Stimulated activated CD4-positive, alpha-beta T cell treated with anti-CD3 and anti-CD28 coated beads, TNF-alpha, amount 100 ng/mL, for 4 hours (primary cell): ENCODE measurements at regions not wholly inside any gene's neighbourhood (a gene's known extent, or its start where the extent isn't known, plus 50 kb on each side); places are given as distances from the start of the nearest gene placed in this dataset.
A peak's percentile ranks its signal among the peaks of the same experiment; 100 is the strongest.
"Not testable (repeated sequence)": the region's sequence is repeated elsewhere in the genome, so short reads cannot be mapped to it uniquely, and the experiment has no call there.

Experiments
- DNase-seq, 3 experiments: peaks; one replicate each; pipeline ENCODE4 v3.0.0-alpha.2; 2020; ENCODE audit warnings: low read depth in 3 of 3

DNA sequence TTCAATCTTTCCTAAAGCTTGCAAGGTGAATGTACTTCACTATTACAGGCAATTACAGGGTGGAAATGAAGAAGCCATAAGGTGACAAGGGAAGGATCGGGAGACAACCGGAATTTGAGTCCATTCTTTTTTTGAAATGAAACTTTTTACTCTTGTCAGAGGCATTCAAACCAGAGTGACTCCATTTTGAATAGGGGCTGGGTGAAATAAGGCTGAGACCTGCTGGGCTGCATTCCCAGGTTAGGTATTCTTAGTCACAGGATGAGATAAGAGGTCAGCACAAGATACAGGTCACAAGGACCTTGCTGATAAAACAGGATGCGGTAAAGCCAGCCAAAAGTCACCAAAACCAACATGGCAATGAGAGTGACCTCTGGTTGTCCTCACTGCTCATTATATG, 363.3 kb downstream of the TYW1 start:
- DNase-seq, result no peak

DNA sequence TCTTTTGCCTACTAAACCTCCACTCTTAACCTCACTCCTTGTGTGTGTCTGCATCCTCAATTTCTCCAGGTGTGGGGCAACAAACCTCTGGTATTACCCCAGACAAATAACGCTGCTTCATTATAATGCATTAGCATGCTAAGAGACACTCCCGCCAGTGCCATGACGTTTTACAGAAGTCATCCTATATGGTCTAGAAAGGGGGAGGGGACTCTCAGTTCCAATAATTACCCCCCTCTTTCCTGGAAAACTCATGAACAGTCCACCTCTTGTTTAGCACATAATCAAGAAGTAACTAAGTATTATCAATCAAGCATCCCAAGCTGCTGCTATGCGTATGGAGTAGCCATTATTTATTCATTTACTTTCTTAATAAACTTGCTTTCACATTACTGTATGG, 364.5 kb downstream of the TYW1 start:
- no peak for DNase-seq

DNA sequence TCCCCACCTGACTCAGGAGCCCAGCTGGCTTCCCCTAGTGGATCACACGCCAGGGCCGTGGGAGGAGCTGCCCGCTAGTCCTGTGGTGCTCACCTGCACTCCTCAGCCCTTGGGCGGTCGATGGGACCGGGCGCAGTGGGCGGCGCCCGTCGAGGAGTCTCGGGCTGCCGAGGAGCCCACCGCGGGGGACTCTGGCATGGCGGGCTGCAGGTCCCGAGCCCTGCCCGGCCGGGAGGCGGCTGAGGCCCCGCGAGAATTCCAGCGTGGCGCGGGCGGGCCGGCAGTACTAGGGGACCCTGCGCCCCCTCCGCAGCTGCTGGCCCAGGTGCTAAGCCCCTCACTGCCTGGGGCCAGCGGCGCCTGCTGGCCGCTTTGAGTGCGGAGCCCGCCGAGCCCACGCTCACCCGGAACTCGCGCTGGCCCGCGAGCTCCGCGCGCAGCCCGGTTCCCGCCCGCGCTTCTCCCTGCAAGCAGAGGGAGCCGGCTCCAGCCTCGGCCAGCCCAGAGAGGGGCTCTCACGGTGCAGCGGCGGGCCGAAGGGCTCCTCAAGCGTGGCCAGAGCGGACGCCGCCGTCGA, 367.9 kb downstream of the TYW1 start:
- no peak for DNase-seq

DNA sequence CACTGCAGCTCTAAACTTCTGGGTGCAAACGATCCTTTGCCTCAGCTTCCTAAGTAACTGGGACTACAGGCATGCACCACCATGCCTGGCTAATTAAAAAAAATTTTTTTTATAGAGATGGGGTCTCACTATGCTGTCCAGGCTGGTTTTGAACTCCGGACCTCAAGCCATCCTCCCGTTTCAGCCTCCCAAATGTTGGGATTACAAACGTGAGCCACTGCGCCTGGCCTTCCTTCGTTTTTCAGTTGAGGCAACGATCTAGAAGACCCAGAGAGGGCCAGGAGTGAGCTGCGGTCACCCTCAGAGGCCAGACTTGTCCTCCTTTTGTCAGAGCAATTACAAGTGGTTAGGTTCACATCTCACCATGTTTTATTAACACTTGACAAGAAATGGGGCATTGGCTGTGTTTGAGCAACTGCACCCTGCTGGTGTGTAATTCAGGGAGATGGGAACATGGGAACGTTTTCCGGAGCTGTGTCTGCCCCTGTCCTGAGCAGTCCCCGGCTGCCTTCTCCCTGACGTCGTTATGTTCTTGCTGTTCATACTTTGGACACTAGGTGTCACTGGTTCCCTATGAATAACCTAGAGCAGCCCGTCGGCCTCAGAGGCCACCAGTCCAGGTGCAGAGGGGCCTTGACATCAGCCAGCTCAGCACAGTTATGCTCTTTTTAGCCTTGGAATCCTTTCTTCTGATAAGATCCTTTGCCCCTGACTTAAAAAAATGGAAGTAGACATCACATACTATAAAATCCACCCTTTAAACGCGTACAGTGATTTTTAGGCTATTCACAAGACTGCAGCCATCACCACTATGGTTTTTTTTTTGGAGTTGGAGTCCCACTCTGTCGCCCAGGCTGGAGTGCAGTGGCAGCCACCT, 375.0 kb downstream of the TYW1 start:
- DNase-seq, result peak; percentile 4 to 23 (median 5)

DNA sequence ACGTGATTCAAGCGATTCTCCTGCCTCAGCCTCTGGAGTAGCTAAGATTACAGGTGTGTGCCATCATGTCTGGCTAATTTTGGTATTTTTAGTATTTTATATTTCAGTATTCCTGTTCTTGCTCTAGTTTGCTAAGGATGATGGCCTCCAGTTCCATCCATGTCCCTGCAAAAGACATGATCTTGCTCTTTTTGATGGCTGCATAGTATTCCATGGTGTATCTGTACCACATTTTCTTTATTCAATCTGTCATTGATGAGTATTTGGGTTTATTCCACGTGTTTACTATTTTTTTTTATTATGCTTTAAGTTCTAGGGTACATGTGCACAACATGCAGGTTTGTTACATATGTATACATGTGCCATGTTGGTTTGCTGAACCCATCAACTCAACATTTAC, 376.8 kb downstream of the TYW1 start:
- not testable (repeated sequence) for DNase-seq

DNA sequence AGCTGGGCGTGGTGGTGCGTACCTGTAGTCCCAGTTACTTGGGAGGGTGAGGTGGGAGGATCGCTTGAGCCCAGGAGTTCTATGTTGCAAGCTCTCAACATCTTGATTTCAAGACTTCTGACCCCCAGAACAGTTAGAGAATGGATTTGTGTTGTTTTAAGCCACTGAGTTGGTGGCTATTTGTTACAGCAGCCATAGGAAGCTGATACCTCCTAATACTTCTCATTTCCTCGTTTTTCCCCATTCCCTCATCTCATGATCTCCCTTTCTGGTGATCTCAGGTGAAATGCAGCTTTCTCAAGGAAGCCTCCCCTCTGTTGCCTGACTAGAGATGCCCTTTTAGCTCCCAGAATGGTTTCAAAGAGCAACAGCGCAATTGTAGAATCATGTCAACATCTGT, 378.8 kb downstream of the TYW1 start:
- DNase-seq, result no peak

DNA sequence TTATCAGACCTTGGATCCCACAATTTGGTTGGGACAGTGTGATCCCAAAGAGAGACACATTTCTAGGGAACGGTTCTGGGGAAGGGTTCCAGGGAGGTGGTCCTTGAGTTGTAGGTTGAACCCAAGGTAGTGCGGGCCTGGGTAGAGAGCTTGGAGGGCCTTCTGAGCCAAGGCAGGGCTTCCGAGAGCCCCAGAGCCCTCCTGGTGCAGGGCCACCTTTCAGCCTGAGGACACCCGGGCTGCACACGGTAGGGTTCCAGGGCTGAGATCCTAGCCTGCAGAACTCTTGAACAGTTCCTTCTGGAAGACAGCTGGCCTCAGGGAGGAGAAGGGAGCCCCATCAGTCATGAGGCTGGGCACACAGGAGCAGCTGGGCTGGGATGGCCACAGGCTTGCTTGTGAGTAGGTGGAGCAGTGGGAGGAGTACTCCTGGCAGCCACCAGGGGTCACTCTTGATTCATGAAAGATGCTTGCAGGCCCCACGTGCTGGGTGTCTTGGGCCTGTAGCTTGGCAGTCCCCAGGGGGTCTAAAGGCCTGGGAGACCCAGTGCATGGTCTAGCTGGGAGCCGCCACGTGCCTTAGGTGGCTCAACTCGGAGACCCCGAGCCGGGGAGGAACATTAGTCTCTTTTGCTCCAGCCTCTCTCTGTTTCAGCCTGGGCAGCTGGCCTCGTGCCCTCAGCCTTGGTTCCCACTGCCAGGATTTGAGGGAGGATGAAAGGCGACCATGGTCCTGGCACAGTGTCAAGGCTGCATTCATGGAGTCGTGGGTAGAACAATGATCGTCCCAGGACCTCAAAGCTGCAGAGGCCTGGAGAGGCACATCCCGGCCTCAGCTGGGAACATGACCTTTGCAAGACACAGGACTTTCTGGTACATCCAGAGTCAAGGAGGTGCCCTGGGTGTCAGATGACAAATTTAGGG, 381.6 kb downstream of the TYW1 start:
- peak; percentile 5 to 17 (median 5) for DNase-seq

DNA sequence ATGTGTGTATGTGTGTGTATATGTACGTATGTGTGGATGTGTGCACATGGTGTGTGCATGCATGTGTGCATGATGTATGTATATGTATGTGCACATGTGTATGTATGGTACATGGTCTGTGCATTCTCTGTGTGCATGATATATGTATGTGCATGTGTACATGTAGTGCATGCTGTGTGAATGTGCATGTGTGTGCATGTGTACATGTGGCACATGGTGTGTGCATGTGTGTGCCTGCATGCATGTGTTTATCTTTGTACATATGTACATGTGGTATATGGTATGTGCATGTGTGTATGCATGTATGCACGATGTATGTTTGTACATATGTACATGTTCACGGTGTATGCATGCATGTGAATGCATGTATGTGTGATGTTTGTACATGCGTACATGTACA, 383.7 kb downstream of the TYW1 start:
- DNase-seq, result no peak

DNA sequence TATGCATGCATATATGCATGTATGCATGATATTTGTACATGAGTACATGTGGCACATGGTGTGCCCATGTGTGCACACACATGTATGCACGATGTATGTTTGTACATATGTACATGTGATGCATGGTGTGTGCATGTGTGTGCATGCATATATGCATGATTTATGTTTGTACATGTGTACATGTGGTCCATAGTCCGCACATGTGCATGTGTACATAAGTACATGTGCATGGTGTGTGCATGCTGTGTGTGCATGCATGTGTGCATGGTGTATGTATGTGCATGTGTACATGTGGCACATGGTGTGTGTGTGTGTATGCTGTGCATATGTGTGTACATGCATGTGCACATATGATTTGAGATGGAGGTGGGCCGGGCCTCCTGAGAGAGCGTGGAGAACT, 384.2 kb downstream of the TYW1 start:
- DNase-seq, result no peak

DNA sequence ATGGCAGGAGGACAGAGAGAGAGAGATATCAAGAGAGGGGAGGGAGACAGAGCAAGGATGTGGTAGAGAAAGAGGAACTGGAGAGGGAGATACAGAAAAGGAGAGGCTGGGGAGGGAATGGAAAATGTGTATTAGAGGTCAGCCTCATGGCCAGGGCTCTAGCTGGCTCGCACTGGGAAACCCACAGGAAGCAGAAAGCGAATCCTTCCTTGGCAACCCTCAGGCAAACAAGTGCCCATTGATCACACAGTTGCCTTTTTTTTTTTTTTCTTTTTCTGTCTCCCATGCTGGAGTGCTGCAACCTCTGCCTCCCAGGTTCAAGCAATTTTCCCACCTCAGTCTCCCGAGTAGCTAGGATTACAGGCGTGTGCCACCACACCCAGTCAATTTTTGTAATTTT, 391.2 kb downstream of the TYW1 start:
- no peak for DNase-seq

DNA sequence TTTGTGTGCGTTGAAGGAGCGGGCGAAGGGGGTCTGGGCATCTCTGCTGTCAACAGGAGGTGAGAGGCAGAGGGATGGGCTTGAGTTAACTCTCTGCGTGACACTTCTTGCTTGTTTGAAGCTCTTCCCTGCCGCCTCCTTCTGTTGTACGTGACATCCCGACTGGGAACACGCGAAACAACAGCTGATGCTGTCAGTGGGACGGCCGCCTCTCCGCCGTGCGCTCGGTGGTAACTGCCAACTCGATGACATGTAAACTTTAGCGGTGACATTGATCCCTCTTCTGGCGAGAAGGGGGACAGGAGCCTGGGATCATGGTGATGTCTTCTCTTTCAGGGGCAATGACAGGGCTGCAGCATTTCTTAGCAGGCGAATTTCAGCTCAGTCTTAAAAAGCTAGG, 394.5 kb downstream of the TYW1 start:
- no peak for DNase-seq

DNA sequence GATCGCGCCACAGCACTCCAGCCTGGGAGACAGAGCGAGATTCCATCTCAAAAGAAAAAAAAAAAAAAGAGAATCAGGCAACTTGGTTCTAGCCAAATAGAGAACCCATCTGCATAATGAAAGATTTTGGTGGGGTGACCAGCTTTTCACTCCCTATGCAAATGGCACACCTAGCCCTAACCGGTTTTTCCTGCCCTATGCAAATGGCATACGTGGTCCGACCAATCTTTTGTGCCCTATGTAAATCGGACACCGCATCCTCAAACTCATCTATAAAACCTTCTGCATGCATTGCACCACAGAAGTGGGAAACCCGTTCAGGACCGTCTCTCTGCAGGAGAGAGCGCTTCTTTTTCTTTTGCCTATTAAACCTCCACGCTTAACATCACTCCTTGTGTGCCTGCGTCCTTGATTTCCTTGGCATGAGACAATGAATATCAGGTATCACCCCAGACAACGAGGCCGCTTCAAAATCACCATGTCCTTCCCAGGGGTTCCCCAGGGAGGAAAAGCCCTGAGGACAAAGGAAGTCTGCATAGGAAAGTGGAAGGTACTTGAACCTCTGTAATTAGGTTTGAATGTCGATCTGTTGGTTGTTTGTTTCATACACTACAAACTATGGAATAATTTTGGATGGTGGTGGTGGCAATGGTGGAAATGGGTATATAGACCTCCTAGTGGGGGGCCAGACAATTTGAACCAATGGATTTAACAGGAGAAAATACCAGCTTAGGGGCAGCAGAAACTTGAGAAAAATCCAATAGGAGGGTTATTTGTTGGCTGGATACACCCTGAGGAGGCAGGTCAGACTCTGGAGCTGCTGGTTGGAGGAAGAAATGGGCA, 396.2 kb downstream of the TYW1 start:
- no peak for DNase-seq

DNA sequence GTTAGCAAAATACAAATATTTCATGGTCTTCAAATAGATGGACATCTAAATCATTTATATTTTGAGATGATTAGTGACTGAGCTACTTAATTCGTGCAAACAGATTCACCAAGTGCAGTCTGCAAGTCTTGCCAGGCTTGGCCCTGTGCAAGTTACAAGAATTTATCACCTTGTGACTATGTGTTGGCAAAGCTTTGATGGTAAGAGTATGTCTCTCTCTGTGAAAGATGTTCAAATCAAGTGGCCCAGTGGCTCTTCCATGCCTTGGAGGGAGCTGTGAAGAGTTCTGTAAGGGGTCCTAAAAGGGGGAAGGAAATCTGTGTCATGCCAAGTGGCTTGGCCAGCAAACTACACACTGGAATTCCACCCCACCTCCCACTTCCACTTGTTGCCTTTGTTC, 397.3 kb downstream of the TYW1 start:
- no peak for DNase-seq

DNA sequence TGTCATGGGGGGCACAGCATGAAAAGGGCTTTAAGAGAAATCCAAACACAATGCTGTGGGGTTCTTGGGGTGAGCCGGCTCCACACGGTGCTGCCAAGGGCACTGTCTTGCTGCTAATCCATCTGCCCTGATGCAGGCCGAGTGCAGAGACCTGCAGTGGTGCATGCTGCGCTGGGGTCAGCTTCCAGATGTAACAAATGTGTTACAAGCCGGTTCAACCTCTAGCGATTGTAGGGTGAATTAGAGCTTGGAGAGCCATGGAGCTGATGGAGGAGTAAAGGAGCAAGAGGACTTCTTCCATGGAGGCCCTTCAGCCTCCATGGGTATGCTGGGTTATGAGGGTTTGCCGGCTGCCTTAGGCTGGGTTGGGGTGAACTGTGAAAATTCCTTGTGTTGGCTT, 402.3 kb downstream of the TYW1 start:
- DNase-seq, result no peak

DNA sequence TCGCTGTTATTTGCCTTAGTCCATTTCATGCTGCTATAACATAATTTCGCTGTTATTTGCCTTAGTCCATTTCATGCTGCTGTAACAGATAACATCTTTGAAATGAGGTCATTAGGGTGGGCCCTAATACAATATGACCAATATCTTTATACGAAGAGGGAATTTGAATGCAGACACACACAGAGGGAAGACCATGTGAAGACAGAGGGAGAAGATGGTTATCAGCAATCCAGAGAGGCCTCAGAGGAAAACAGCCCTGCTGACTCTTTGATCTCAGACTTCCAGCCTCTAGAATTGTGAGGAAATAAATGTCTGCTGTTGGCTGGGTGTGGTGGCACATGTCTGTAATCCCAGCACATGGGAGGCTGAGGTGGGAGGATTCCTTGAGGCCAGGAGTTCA, 404.9 kb downstream of the TYW1 start:
- DNase-seq, result no peak

DNA sequence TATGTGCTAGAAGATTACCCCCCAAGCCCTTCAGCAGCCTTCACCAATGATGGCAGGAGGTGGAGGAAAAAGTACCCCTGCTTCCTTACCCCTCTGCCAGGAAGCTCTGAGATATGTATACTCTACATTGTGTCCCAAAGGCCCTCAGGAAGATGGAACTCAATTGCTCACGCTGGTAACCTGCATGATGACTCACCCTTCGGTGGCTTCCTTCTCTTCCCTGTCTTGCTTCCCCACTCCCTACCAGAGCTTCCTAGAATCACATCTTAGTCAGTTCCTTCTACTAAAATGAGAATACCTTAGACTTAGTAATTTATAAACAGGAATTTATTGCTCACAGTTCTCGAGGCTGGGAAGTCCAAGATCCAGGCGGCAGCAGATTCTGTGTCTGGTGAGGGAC, 405.6 kb downstream of the TYW1 start:
- DNase-seq, result no peak

DNA sequence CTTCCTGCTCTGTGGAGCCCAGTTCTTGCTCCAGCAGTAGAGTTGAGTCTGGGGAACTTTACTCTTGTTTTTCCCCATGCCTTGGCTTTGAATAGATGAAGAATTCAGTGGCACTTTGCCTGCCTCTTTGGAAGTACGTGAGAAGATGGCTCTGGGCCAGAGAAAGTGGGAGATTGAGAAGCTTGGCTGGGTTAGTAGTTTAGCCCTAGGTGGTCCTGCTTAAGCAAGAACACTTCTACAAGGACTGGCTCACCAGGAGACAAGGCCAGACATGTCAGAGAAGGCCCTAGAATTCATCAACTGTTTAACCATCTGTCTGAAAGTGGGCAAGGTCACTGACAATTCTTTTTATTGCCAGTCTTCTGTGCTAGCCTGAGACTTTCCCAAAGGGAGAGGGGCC, 410.3 kb downstream of the TYW1 start:
- DNase-seq, result no peak

DNA sequence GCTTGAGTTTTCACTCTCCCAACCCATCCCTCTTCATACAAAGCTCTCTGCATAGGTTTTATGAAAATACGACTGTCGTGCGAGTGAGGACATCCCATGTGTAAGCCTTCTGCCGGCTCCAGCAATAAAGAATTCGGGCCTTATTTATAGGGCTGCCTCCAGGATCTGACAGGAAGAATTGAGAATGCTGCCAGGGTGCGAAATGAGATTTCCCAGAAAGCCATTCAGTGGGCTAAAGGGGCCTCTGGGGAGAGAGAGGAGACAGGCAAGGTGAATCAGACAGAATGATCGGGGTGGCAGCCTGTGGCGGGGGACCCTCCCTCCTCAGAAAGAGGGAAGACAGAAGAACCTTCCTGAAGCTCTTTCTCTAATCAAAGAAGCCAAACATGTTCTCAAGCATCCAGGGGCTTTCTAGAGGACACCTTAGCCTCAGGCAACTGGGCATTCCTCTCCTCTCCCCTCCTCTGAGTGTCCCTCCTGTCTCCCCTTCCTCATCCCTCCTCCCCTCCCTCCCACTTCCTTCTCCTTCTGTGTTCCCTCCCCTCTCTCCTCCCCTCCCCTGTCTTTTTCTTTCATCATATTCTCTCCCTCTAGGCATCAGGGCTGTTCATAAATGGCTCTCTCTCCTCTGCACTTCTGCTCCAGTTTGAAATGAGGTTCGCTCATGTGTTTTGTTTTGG, 410.9 kb downstream of the TYW1 start:
- DNase-seq, result no peak

DNA sequence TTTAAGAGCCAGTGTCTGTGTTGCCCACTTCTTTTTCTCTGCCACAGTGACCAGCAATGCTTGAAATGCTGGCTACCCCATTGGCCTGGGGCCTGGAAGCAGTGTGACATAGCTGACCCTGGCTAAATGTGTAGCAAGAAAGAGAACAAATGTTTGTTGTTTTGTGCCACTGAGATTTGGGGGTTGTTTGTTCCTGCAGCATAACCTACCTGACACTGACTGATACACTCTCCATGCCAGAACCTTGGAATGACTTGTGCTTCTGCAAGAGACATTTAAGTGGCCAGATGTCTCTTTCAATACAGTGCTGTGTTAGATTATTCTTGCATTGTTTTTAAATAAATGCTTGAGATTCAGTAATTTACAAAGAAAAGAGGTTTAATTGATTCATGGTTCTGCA, 411.5 kb downstream of the TYW1 start:
- no peak for DNase-seq

DNA sequence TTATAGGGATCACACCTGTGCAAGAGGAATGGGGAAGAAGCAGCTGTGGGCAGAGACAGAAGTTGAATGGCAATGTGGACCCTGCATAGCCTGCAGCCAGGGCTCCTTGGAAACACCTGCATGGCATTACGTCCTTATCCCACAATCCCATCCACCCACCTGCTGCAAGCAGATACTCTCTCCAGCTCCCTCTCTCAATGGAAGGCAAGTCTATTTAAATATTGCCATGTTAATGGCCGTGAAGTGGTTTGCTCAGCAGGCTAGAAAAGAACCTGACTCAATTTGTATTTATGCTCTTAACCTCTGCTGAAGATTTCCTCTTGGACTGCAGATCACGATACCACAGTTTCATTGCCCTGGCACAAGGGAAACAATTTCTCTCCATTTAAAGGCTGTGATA, 417.0 kb downstream of the TYW1 start:
- no peak for DNase-seq

DNA sequence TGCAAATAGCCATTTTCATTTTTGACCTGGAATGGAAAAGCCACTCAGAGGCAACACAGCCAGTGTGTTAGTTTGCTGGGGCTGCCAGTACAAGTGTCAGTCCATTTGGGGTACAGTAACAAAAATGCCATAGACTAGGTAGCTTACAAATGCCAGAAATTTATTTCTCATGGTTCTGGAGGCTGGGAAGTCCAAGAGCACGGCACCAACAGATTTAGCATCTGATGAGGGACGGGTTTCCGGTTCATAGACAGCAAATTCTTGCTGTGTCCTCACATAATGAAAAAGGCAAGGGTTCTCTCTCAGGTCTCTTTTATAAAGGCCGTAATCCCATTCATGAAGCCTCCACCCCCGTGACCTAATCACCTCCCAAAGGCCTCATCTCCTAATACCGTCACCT, 418.2 kb downstream of the TYW1 start:
- DNase-seq, result no peak
